HPDE6-E6E7 (cell line): ENCODE measurements at regions not wholly inside any gene's neighbourhood (a gene's known extent, or its start where the extent isn't known, plus 50 kb on each side); places are given as distances from the start of the nearest gene placed in this dataset.

Experiments used
- DNase-seq: peaks from one replicate; pipeline ENCODE4 v3.0.0; 2011; ENCODE audit warnings: missing footprints; ENCODE audit errors: extremely low spot score

DNA sequence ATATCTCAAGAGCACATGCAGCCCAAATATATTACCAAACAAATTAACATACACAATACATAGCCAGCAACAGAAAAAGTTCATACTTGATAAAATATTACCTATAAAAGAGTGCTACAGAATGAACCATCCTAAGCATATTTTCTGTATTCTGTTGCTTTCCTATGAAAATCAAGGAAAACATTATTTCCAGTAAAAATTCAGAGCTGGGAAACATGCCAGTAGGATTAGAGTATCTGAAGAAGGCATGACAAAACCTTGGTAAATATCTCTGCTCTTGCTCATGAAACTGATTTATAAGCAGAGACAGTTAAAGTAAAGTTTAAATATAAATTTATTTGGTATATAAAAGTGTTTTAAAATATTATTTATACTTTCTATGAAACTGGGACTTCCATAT, 599.7 kb downstream of the ARAP2 start:
- DNase-seq: no peak

DNA sequence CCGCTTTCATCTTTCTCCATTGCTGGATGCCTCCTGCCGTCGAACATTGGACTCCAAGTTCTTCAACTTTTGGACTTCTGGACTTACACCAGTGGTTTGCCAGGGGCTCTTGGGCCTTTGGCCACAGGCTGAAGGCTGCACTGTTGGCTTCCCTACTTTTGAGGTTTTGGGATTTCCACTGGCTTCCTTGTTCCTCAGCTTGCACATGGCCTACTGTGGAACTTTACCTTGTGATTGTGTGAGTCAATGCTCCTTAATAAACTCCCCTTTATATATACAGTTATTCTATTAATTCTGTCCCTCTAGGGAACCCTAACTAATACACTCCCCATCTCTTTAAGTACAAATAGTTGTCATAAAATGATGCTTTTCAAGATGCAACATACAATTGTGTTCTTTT, 595.3 kb downstream of the ARAP2 start:
- DNase-seq: no peak

DNA sequence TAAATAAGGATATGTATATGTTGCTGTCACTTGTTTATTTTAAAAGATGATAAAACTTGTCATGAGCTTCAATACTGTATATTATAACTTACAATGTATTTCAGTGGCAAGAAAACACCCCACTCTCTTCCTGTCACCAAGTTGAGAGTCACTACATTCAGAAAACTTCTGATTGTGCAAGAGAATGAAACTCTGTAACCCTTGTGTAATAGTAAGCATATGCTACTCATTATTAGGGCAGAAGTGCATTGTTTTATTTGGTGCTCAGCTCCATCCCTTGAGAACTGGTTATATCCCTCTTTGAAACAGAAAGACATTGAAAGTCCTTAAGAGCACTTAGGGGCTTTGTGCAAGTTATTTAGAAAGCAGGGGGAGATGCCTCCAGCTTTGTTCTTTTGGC, 594.5 kb downstream of the ARAP2 start:
- no peak for DNase-seq

DNA sequence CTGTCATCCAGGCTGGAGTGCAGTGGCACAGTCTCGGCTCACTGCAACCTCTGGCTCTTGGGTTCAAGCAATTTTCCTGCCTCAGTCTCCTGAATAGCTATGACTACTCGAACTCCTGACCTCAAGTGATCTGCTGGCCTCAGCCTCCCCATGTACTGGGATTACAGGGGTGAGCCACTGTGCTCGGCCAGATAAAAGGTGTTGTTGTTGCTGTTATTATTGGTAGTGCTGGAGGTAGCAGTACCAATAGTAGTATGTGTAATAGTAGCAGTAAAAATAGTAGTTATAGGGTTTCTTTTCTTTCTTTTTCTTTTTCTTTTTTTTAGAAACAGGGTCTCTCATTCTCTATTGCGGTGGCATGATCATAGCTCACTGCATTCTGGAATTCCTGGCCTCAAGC, 592.1 kb downstream of the ARAP2 start:
- DNase-seq: no peak

DNA sequence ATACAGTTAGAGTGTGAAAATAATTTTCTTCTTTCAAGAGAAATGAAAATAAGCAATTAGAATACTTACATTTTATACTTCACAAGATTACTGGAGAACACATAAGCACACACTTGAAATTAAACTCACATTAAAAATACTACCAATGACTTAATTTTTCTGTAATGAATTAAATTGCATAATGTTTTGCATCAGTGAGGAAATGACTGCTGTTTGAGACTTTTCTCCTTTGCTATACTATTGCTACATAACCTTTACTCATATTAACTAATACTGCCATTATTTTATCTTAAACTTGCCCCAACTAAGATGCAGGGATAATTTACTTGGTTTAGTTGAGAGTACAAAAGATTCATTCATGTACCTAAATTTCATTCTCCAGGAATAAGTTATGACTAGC, 590.9 kb downstream of the ARAP2 start:
- no peak for DNase-seq

DNA sequence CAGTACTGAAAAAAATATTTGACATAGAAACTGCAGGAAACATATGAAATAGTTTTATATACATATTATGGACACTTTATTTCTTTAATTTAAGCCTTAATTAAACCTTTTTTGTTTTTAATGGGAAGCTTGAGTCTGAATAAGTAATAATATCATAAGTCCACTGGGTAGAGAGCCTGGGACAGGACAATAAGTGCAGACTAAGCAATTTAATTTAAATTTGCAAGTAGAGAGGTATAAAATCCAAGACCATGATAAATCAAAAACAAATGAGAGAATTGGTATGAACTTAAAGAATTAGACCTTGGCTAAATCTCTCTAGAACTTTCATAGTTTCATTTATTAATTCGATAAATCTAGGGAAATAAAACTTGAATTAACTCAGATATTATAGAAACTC, 571.2 kb downstream of the ARAP2 start:
- no peak for DNase-seq

DNA sequence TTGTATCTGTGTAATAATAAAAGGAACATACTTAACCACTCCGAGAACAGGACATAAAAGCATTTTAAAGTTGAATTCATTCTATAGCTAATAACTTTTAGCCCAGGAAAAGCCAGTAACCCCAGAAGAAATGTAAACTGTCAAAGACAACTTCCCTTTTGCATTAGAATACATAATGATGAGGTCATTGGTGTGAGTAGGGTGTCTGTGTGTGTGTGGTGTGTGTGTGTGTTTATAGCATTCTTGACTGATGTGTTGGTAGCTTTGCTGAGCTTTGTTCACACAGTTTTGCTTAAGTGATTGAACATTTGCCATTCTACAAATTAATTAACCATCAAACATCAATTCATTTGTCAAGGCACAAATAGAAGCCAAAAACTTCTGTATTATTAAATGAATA, 559.6 kb downstream of the ARAP2 start:
- DNase-seq: no peak

DNA sequence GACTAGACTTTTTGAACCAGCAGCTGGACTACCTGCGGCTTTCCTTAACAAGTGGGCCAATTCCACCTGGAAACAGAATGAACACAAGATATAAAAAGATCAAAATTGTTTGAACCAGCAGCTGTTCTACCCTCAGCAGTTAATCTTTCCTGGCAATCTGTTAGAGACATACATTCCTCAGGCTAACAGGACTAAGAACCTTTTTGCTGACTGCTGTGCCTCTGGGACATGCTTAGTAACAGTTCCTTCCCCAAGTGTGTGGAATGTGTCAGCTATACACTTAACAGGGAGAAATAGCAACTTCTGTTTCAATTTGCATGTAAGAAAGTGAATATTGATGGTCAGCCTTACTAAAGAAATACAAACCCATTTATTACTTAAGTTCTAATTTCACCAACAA, 554.4 kb downstream of the ARAP2 start:
- no peak for DNase-seq

DNA sequence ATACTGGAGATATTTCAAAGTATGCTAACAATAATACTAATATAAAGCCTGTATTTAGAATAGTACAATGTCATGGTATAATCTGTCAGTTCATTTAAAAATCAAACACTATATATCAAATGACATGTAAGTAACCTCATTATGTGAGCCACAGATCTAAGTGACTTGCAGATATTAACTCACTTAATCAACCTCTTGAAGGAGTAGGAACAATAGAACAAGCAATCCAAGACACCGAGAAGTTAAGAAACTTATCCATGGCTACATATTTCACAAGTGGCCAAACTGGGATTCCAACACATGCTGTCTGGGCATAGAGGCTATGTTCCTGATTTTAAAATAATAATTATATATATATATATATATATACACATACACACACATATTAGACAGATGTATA, 554.0 kb downstream of the ARAP2 start:
- no peak for DNase-seq

DNA sequence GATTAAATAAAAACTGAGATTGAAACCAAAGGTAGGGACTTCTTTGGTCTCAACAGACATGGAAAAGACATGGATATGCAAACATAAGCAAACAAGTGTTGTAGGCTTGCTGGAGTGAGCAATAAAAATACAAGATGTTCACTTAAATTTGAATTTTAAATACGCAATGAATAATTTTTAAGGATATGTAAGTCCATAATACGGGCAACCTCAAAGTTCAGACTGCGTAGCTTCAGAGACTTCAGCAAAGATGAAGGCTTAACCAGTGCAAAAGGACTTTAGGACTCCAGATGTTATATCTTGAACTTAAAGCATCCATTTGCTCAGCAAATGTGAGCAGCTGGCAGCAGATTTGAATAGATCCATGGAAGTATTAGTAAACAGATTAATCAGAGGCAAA, 549.3 kb downstream of the ARAP2 start:
- DNase-seq: no peak

DNA sequence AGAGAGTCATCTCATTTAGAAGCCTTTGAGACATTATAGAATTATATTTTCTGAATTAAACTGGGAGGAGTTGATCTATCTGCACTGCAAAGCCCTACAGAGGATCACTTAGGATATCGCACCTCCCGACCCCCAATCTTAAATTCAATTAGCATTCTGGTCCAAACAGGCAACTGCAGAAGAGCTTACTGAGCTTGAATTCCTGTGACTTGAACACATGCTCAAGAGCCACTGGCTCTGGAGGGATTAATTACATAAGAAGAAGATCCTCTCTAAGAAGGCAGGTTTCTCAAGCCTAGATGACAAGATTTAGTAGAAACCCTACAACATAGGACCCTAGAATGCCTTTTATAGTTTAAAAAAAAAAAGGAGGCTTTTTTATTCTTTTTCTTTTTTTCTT, 548.9 kb downstream of the ARAP2 start:
- no peak for DNase-seq

DNA sequence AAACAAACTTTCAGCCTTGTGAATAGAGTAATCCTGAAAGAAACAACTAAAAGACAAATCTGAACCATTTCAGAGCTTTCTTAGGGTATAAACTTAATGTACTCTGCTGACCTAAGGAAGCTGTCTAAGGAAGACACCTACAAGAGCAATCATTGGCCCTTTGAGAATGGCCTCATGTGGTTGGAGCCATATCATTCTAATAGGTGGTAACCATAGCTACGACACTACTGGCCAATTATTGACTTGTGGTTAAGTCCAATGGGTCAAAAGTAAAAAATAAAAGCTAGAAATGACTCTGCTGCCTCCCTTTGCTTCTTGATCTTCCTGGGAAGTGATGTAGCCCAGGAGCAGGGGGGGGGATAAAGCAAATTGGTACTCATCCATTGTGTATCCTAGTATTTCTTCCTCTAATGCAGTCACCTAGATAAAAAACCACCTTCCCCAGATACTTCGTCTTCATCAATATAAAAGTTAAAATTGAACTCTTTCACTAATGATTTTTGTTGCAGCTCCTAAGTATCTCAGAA, 547.0 kb downstream of the ARAP2 start:
- DNase-seq: no peak

DNA sequence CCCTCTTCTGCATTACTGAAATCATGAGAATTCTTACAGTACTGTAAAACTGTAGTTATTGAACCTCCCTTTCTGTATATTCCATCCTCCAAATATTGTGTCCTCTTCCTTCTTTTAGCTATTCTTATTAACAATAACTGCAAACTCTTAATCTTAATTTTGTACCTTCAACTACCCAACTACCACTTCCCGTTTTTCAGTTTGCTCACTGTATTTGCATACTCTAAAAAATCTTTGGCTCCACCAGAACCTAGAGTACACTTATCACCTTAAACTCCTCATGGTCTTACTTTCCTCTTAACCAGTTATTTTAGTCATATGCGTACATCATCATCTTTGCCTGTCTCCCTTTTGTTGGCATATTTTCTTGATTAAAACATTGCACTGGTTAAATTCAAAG, 543.7 kb downstream of the ARAP2 start:
- DNase-seq: no peak

DNA sequence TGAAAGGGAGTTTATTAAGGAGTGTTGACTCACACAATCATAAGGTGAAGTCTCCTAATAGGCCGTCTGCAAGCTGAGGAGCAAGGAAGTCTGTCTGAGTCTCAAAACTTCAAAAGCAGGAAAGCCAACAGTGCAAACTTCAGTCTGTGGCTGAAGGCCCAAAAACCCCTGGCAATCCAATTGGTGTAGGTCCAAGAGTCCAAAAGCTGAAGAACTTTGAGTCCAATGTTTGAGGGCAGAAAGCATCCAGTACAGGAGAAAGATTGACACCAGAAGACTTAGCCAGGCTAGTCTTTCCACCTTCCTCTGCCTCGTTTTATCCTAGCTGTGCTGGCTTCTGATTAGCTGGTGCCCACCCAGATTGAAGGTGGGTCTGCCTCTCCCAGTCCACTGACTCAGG, 535.2 kb downstream of the ARAP2 start:
- DNase-seq: no peak

DNA sequence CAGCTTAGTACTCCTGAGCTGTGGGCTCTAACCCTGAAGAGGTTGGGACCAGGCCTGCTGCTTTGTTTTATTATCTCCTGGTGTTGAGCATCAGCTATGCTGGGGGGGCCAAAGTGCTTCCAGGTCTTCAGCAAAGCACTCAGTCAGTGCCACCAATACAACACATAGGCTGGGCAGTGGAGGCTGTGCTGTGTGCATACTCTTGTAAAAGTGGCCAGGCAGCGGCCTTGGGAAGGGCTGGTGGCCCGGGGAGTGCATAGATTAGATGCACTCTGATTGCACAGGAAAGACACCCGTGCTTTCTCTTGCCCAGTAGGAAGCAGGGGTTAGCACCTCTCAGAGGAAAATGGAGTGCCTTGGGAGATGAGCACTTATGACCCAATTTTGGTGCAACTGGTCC, 534.0 kb downstream of the ARAP2 start:
- no peak for DNase-seq

DNA sequence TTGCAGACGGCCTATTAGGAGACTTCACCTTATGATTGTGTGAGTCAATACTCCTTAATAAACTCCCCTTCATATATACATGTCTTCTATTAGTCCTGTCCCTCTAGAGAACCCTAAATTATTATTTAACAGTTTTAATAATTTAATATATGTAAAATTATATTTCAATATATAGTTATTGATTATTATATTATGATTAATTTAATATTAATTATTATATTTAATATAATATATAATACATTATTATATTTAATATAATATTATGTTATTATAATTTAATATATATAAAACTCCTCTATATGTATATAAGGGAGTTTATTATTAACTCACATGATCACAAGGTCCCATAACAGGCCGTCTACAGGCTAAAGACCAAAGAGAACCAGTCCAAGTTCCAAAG, 533.2 kb downstream of the ARAP2 start:
- DNase-seq: no peak

DNA sequence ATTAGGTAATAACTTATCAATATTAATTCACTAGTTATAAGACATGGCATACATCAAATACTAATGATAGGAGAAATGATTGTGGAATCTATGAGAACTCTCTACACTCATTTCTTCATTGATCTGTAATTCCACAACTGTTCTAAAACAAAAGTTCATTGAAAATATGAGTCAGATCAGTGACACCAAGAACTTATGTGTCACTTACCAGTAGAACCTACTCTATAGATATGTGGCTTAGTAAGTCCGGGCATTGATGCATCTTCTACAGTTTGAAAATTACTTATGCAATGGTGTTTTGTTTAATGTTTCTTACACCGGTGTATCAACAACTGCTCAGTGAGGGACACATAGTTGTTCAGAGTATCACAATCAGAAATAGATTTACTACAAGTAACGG, 520.3 kb downstream of the ARAP2 start:
- DNase-seq: no peak

DNA sequence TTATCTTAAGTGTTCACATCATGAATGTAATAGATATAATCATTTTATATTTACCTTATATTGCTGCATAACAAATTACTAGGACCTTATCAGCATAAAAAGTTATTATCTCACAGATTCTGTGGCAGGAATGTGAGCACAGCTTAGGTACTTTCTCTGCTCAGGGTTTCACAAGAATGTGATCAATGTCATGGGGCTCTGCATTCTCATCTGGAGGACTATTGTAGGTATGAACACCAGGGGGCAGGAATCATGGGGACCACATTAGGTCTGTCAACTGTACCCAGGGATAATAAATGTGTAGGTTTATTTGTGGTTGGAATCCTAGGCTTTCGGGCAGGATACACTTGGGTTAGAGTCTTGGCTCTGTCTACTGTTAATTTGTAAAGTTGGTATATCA, 519.2 kb downstream of the ARAP2 start:
- DNase-seq: no peak

DNA sequence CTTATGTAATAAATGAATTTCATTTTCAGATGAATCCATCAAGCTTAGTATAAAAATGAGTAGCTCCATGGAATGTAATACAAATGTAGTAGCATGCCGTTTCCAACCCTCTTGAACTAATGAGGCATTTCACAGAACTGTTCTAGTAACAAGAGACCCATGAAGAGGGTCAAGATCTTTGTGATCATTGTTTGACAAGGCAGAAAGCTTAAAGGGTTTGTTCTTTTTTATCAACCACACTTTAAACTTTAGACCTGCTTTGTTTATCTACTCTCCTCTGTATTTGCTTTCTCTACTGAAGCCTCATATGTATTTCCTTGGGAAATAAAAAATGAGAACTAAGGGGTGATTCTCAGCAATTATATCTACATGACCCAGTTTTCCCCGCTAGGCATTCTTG, 513.9 kb downstream of the ARAP2 start:
- no peak for DNase-seq

DNA sequence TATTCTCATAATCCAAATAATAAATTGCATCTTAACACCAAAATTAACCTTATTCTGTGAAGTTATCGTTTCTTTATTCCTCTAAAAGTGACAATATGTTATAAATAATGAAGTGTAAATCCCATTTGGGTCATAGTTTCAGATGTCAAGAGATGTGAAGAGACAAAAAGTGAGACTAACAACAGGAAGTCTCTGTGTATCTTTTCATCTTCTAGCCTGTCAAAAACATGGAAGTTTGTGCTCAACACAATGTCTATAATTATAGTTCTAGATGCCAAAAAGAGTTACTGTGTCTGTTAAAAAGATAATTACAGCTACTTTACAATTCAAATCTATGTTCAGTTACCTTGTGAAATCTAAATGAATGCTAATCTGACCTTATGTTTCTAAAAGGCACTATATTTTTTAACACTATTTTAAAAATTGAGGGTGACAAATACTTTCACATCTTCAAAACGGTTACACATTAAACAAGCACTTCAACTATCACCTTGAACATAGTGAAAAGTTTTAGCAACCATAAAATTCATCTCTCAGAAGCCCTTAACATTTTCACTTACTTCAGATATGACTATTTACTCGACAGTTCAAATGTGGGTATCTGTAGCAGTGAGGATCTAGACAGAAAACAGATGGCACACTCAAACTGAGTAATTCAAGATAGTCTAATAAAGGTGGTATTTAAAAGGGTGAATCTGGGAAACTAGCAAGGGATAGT, 509.8 kb downstream of the ARAP2 start:
- DNase-seq: no peak

DNA sequence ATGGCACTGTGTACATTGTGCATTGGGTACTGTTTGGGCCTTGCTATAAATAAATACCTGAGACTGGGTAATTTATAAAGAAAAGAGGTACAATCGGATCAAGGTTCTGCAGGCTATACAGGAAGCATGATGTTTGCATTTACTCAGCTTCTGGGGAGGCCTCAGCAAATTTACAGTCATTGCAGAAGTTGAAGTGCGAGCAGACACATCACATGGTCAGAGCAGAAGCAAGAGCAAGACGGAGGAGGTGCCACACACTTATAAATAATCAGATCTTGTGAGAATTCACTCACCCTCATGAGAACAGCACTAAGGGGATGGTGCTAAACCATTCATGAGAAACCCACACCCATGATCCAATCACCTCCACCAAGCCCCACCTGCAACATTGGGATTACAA, 505.0 kb downstream of the ARAP2 start:
- no peak for DNase-seq

DNA sequence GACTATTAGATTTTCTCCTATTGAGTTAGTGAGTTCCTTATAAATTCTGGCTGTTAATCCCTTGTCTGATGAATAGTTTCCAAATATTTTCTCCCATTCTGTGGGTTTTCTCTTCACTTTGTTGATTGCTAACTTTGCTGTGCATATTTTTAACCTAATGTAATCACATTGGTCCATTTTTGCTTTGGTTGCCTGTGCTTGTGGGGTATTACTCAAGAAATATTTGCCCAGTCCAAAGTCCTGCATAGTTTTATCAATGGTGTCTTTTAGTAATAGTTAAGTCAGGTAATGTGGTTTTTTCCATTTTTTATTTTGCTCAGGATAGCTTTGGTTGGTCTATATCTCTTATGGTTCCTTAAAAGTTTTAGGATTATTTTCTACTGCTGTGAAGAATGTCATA, 490.3 kb downstream of the ARAP2 start:
- DNase-seq: no peak

DNA sequence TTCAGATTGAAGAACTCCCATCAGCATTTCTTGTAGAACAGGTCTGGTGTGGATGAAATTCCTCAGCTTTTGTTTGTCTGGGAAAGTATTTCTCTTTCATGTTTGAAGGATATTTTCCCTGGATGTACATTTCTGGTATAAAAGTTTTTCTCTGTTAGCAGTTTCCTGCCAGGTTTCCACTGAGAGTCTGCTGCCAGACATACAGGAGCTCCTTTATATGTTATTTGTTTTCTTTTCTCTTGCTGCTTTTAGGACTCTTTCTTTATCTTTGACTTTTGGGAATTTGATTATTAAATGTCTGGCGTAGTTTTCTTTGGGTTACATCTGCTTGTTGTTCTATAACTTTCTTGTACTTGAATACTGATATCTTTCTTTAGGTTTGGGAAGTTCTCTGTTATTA, 486.5 kb downstream of the ARAP2 start:
- DNase-seq: no peak

DNA sequence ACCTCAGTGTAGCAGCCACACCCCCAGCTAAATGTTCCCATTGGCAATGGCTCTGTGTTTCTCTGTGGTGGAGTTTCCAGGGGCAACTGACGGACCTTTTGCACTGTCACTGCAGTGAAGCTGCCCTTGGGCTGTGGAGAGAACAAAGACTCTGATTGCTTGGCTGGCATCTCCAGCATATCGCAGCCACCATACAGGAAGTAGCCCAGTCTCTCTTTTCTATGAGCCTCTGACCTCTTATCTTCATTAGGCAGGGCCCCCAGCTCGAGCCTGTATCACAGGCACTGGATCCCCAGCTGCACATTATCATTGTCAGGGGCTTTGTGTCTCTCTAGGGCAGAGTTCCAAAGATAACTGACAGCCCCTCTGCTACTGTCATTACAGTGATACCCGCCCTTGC, 483.5 kb downstream of the ARAP2 start:
- no peak for DNase-seq
